Raji (cell line): ENCODE measurements at regions not wholly inside any gene's neighbourhood (a gene's known extent, or its start where the extent isn't known, plus 50 kb on each side); places are given as distances from the start of the nearest gene placed in this dataset.

ENCODE experiments used
- POLR2A ChIP-seq: IDR thresholded peaks from 2 replicates; pipeline ENCODE4 v1.6.1; 2011; ENCODE audit warnings: low read depth, low read length, control low read depth; ENCODE audit not compliant: insufficient read depth

DNA sequence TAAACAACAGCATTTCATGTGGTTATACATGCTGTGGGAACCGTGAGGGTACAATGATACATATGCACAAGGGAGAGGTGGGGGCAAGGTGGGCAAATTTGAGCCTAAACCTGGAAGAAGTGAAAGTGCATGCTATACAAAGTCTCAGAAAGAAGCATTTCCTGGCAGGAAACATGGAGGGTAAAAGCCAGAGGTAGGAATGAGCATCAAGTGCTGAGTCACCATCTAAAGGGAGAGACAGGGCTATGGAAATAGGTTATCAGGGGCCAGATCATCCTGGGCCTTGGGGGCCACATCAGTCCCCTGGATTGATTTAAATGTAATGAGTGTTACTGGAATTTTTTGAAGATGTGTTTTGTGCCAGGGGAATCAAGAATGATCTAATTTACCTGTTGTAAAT, 60.1 kb upstream of the DAB1 start:
- TF ChIP-seq POLR2A, result no peak

DNA sequence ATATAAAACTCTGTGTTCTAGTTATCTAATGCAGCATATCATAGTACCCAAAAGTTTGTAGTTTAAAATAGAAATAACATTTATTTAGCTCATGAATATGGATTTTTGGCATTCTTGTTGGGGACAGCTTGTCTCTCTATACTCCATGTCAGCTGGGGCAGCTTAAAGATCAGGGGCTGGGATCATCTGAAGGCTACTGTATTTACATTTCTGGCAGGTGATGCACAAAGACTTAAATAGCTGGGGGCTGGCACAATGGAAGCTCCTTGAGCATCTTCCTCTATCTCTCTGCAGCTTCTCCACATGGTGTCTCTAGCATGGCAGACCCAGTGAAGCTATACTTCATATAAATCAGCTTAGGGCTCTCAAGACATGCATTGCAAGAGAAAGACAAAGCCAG, 55.6 kb upstream of the DAB1 start:
- no peak for TF ChIP-seq POLR2A

DNA sequence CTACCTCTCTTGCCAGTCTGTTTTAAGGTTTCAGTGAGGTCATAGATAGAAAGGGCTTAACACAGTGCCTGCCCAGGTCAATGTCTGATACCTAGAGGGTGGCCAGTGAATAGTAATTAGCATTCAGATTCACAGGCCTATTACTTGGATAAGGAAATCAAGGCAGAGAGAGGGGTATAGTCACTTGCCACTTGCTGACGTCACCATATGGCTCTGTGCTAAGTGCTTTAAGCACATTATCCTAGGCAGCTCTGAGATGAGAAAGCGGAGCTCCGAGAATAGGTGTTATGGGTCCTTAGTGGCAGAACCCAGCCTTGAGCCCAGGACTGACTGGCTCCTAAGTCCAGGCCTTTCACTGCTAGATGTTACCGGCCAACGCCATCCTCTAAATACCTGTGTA, 51.5 kb upstream of the DAB1 start:
- no peak for TF ChIP-seq POLR2A

DNA sequence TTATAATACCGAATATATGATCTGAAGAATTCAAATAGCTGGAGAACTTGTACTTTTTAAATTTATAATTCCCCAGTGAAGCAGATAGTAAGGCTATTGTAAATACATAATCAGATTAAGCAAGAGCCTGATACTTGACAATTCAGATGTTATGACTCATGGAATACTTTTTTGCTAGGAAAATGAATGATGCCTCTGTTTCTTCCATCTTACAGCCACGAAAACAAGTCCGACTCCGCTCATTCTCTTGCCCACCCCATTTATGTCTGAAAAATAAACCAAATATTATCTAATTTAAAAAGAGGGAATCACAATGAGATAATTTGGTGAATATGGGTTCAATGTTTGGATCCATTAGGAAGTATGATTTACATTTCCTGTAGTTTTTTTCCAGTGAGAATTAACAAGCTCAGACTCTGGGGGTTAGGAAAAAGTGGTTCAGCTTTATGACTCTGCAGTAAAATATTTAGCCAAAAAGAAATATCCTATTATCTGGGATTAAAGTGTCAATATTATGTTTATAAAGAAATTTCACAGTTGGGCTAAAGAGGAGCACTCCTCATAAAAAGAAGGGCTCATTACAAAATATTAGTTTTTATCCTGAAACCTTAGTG, 50.4 kb upstream of the DAB1 start:
- no peak for TF ChIP-seq POLR2A
